Stimulated activated memory B cell treated with anti-CD40 and anti-IgM and Interleukin-4, amounts not matched to agents 10 μg/mL and 1 μg/mL and 100 μg/mL, for 72 hours (primary cell): ENCODE measurements at regions not wholly inside any gene's neighbourhood (a gene's known extent, or its start where the extent isn't known, plus 50 kb on each side); places are given as distances from the start of the nearest gene placed in this dataset.

Experiments used
- ATAC-seq: fragments of 150-1000 bp; cut with Tn5 transposase; 2 replicates; pipeline ENCODE4 v1.10.0; 2021
- H3K27ac Mint-ChIP-seq: one replicate; pipeline ENCODE4 v1.8.0; 2022; ENCODE audit warnings: mild to moderate bottlenecking, mixed read lengths
- H3K27me3 Mint-ChIP-seq: one replicate; pipeline ENCODE4 v1.8.0; 2022; ENCODE audit warnings: mixed read lengths
- H3K36me3 Mint-ChIP-seq: one replicate; pipeline ENCODE4 v1.8.0; 2022; ENCODE audit warnings: mixed read lengths
- H3K4me1 Mint-ChIP-seq: one replicate; pipeline ENCODE4 v1.8.0; 2022; ENCODE audit warnings: mixed read lengths
- H3K4me3 Mint-ChIP-seq: one replicate; pipeline ENCODE4 v1.8.0; 2022; ENCODE audit warnings: mild to moderate bottlenecking, moderate library complexity, mixed read lengths
- H3K9me3 Mint-ChIP-seq: one replicate; pipeline ENCODE4 v1.8.0; 2022; ENCODE audit warnings: mixed read lengths

DNA sequence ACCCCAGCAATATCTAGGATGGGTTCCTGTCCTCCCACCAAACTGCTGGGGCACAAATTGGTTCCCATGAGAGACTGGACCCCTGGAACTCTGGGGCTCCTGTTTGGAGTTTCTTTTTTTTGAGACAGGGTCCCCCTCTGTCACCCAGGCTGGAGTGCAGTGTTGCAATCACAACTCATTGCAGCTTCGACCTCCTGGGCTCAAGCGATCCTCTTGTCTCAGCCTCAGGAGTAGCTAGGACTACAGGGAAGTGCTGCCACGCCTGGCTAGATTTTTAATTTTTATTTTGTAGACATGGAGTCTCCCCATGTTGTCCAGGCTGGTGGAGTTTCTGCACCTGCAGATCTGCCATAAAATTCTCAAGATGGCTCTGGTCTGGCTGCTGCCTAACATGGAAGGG lies 56.3 kb upstream of the BRD7 start:
- H3K27ac Mint-ChIP-seq = no peak overlapping the region

DNA sequence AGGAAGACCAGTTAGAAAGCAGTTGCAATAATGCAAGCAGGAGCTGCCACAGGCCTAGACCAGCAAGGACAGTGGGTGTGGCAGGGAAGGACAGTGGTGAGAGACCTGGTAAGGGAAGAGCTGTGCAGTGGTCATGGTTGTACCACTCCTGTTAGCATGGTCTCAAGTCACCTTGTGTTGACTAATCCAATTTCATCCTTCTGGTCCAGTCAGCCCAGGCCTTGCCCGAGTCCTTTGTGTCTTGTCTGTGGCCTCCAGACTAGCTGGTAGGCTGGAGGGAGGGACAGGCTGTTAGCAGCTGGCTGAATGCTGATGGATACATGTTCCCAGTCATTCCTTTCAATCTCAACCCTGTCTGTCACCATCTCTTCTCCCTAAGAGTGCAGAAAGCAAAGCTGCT lies 54.1 kb upstream of the BRD7 start:
- no peaks in the 10 kb centered on the region for H3K4me1 Mint-ChIP-seq
- peaks cover 7% of the 10 kb centered on the region for H3K36me3 Mint-ChIP-seq
- H3K27me3 Mint-ChIP-seq = peaks cover 58% of the 10 kb centered on the region
- H3K9me3 Mint-ChIP-seq = peaks cover 21% of the 10 kb centered on the region
- ATAC-seq = no peak
- H3K4me3 Mint-ChIP-seq = no peak overlapping the region
- no peak overlapping the region for H3K27ac Mint-ChIP-seq

More for the DNA sequence above, 56.3 kb upstream of the BRD7 start:
- H3K27me3 Mint-ChIP-seq = peaks cover 48% of the 10 kb centered on the region
- H3K9me3 Mint-ChIP-seq = peaks cover 5% of the 10 kb centered on the region
- no peak overlapping the region for H3K4me3 Mint-ChIP-seq
- H3K36me3 Mint-ChIP-seq = no peaks in the 10 kb centered on the region
- no peaks in the 10 kb centered on the region for H3K4me1 Mint-ChIP-seq
- ATAC-seq = no peak

DNA sequence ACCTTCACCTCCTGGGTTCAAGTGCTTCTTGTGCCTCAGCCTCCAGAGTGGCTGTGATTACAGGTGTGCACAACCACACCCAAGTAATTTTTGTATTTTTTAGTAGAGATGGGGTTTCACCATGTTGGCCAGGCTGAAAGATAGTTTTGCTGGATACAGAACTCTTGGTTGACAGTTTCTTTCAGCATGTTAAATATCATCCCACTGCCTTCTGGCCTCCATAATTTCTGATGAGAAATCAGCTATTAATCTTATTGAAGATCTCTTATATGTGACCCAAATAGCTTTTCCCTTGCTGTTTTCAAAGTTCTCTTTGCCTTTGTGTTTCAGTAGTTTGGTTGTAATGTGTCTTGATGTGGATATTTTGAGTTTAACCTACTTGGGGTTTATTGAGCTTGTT lies 50.3 kb upstream of the BRD7 start:
- H3K27me3 Mint-ChIP-seq = peaks cover 58% of the 10 kb centered on the region
- H3K36me3 Mint-ChIP-seq = peaks cover 8% of the 10 kb centered on the region
- H3K4me1 Mint-ChIP-seq = no peaks in the 10 kb centered on the region
- no peak for ATAC-seq
- H3K4me3 Mint-ChIP-seq = no peak overlapping the region
- H3K27ac Mint-ChIP-seq = no peak overlapping the region
- H3K9me3 Mint-ChIP-seq = peaks cover 39% of the 10 kb centered on the region
